Stimulated activated CD8-positive, alpha-beta memory T cell treated with anti-CD3 and anti-CD28 coated beads, Interleukin-7, amount 100 ng/mL, for 1 hour (primary cell): ENCODE measurements at regions not wholly inside any gene's neighbourhood (a gene's known extent, or its start where the extent isn't known, plus 50 kb on each side); places are given as distances from the start of the nearest gene placed in this dataset.

Experiments
- DNase-seq, 2 donors: peaks; one replicate each; pipeline ENCODE4 v3.0.0-alpha.2; 2020; ENCODE audit warnings: low read depth in 2 of 2

DNA sequence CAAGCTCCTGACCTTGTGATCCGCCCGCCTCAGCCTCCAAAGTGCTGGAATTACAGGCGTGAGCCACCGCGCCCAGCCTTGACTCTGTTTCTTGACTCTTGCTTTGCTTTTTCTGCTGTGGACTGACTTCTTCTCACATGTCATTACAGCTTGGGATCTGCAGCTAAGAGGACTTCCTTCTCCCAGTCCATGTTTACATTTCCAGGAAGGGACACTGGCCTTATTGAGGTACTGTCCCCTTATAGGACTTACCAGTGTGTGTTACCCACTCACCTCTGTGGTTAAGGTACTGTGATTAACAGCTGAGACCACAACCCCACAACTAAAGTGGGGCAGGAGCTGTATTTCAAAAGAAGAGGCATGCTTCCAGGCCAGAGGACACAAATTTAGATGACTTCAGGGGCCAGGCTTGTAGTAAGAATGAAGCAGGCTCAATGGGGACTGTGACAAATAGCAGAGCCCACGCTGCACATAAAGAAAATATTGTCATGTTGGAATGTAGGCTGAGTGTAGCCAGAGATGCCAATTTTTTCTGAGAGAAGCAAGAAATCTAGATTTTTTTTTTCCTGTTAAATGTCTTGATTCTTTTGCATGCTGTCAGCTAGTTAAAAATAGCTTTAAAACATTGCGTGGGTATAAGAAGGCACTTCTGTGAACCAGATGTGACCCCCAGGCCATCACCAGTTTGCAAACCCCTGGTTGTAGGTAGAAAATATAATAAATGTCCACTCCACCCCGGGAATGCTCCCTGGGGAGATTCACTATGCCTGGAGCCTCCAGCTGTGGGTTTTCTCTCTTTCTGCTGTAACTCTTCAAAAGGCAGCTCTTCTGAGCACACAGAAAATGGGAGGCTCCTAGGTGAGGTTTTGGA is 75.0 kb downstream of the PTPDC1 start:
- no peak for DNase-seq

GRCh38 chr9:94160594-94161501 is 76.6 kb downstream of the PTPDC1 start:
- no peak for DNase-seq

DNA sequence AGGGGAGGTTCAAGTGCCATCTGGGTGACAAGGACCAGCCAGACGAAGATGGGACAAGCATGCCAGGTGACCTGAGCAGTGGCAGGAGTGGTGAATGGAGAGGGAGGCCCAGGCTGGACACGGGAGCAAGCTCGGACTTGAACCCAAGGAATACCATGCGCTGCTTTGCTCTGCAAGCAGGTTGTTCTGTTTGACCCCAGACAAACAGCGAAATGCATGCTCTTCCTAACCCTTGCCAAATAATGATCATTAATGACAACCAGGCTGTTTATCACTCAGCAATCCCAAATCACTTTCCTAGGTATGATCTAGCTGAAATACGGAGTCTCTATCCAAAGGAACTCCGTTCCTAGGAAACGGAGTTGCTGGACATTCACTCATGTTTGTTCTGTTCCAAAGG is 77.4 kb downstream of the PTPDC1 start:
- no peak for DNase-seq

- no peak for DNase-seq
These were observed 80.7 kb downstream of the PTPDC1 start for GRCh38 chr9:94164806-94165549.

DNA sequence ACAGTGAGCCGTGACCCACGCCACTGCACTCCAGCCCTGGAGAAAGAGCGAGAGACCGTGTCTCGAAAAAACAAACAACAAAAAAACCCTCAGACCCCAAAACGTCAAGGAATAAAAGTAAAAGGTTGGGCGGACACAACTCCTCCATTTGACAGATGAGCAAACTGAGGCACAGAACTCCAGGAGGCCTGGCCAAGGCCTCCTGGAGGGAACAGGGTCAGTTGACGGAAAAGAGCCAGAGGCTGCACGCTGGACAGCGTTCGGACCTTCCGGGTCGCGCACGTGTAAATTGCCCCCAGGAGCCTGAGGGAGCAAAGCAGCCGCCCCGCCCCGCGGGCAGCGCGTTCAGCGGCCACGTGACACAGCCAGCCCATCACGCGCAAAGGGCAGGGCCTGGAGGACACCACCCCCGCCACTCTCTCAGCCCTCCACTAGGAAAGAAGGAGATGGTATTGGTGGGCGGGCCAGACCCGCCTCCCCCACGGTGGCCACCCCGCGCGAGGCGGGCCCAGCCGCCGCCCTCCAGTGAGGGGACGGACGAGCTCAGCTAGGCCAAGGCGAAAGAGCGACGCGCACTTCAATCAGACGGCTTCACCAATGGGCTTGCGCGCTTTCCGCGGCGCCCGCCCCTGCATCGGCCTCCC is 81.5 kb downstream of the PTPDC1 start:
- peak; percentile 91 for DNase-seq

DNA sequence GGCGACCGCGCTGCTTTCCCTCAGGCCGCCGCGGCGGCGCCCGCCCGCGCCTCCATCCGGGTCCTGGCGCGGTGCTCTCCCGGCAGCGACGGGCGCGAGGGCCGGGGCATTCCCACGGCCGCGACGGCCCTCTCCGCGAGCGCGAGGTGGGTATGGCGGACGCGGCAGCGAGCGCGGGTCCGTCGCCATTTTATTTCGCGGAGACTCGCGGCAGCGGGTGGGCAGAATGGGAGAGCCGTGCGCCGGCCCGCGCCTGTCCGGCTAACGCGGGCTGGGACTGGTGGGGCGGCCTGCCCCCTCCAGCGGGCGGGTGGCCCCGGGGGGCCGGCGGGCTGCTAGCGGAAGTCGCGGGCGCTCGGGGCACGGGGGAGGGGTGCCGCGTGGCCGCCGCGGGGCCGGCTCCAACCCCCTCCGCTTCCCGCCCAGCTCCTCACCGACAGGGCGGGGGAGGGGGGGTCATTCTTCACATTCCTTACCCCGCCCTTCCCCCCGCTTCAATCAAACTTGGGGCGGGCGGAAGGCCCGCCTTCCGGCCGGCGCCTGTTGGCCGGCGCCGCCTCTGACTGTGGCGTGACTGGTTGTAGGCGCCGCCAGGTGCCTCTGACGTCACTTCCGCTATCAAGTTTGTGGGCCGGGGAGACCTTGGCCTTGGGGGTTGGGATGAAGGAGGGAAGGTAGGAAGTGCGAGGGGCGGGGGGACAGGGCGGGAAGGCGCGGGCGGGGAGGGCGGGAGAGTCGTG is 82.1 kb downstream of the PTPDC1 start:
- peak; percentile 82 for DNase-seq

DNA sequence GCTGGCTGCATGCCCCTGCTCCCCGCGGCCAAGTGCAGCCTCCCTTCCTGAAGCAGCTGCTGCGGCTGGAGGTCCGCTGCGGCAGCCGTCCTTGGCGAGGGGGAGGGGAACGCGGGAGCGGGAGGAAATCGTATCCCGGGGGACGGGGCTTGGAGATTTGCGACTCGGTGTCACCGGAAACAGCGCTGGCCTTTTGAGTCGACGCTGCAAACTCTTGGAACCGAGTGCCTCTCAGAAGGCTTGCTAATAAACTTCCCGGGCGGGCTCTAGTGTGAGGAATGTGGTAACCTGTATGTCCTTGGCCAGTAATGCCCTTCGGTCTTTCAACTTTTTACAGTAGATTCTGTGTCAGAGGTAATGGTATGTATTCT is 82.7 kb downstream of the PTPDC1 start:
- no peak for DNase-seq

DNA sequence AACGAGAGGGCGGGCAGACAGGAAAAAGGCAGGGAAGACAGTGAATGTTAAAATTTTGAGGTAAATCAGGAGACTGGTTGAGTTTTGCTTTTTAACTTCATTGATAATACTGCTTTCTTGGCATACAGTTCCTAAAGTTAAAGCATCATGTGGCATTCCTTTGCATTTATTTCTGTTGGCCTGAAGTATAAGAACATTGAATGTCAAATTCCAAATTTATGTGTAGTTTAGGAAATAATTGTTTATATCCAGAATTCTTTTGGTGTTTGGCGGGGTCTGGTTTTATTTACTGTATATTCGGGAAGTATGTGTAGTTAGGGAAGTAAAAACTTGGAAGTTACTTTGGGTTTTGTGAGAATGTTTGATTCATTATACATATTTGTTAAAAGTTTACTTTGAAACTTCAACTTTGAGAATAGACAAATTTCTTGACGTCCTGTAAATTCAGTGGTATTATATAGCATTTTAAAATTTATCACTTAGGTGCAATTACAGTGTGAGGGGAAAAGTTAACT is 83.2 kb downstream of the PTPDC1 start:
- no peak for DNase-seq

- DNase-seq: no peak
These were observed 84.1 kb downstream of the PTPDC1 start for GRCh38 chr9:94168203-94169000.

DNA sequence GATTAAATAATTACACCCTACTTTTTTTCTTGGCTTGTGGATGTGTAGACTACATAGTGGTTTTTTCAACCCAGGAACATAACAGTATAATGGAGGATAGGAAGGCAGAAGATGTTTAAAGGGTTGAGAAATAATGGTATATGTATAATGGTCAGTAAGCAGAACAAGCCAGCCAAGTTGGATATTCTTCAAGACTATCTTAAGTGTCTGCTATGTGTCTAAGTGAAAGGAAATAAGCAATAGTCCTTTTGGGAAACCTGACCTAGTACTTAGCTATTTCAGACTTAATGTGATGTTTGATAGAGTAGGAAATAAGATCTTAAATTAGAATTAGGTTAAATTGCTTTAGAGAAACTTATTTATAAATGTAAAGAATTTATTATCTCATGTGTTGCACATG is 85.7 kb downstream of the PTPDC1 start:
- DNase-seq: no peak

DNA sequence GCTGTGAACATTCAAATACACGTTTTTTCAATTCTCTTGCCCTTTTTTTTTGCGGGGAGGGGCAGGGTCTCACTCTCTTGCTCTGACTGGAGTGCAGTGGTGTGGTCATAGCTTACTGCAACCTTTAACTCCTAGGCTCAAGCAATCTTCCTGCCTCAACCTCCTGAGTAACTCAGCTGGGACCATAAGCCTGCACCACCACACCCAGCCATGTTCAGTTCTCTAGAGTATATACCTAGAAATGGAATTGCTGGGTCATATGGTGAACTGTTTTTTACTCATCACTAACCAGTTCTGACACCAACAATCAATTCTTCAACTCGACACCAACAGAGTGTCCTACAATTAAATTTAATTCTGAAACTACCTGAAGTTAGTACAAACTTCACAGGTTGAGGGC is 85.5 kb upstream of the ZNF169 start:
- DNase-seq: no peak

DNA sequence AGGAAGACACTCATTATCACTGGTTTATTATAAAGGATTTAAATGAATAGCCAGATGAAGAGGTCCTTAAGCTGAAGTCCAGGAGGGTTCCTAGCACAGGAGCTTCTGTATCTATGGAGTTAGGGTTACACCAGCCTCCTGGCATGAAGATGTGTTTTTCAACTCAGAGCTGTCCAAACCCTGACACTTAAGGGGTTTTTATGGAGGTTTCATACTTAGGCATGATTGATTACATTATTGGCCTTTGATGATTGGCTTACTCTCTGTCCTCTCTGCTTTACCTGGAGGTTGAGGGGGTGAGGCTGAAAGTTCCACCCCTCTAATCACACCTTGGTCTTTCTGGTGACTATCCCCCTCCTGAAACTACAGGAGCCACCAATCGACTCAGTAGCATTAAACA is 84.9 kb upstream of the ZNF169 start:
- DNase-seq: no peak

DNA sequence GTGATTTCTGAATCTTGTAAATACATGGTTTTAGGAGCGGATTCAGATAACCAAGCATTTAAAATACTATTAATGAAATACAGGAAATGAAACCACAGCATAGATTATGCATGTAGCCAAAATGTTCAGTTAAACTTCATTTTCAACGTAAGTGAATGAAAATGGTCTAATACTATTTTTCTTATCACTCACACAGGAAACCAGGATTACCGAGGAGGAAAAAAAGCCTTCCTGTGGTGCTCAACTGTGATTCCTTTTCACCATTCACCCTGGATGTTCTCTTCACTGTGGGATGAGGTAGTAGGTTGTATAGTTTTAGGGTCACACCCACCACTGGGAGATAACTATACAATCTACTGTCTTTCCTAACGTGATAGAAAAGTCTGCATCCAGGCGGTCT is 83.4 kb upstream of the ZNF169 start:
- no peak for DNase-seq

DNA sequence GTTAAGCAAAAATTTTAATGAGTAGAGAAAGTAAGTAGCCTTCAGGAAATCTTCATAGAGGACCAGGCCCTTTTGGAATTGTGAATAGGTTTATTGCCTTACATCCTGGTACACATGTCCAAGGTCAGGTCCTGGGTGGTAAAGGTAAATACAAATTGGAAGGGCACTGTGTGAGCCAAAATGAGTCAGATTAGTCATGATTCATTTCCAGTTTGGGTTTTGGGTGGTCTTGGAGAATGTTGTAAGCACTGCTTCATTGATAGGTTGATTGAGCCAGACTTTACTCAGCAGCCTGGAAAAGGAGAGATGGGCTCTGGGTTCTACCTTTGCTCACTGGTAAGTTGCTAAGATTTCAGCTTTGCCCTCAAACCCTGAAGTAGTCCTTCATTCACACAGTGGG is 82.5 kb upstream of the ZNF169 start:
- no peak for DNase-seq

DNA sequence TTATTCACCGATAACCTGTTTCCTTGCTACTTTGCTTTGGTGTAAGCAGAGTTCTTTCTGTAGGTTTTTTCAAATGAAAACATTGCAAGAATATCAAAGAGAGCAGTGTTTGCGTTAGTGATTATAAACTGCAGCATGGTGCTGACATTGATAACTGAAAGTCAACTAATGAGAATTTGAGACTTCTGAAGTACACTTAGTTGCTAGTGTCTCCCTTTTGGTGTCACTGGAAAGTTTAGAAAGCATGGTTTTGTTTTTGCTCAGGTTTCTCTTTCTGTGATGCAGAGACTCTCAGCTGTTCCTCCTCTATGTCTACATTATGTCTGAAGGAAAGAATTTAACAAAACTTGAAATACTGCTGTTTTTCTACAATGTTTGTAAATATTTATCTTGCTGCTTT is 80.2 kb upstream of the ZNF169 start:
- no peak for DNase-seq

DNA sequence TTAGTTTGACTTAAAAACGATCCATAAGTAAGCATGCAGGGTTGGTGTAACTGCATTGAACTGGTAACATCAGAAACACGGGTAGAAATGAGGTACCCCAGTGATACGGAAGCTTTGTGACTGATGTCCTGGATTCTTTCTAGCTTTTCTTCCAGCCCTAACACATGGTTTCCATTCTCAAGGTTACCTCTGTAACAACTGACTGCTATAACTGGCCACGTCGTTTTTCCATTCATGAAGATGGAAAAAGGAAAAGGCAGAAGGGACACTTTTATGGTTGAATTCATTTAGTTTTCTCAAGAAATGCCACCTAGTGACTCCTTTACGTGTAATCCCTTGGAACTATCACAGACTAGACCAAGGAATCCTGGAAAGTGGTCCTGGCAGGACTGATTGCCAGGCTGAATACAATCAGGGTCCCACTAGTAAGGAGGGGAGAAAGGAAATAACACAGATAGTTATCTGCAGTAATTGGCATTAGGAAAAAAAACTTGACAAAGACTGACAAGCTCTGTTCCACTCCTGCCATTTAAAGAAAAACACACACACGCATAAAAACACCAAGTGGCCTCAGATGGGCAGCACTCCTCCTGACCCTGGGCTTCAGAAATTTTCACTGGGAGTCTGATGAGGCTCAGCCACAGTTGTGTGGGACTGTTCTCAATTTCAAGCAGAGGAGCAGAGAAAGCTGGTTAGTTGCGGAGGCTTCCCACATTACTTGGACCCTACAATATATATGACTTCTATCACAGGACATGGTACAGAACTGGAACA is 77.5 kb upstream of the ZNF169 start:
- DNase-seq: no peak

DNA sequence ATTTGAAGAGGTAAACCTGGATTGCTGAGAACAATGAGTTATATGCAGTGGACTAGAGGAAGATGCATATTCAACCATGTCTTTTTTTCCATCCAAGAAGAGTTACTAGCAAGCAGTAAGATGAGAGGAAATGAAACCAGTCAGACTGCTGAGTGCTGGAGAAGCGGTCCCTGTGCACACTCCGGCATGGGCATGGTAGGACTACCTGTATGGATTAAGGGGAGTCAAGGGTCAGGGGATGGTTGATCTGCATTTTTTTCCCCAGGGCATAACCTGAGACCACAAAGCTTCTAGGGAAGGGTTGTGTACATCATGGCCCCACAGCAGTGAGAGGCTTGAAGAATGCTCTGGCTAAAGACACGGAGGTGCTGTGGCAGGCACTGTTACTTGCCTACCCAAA is 76.6 kb upstream of the ZNF169 start:
- DNase-seq: no peak

DNA sequence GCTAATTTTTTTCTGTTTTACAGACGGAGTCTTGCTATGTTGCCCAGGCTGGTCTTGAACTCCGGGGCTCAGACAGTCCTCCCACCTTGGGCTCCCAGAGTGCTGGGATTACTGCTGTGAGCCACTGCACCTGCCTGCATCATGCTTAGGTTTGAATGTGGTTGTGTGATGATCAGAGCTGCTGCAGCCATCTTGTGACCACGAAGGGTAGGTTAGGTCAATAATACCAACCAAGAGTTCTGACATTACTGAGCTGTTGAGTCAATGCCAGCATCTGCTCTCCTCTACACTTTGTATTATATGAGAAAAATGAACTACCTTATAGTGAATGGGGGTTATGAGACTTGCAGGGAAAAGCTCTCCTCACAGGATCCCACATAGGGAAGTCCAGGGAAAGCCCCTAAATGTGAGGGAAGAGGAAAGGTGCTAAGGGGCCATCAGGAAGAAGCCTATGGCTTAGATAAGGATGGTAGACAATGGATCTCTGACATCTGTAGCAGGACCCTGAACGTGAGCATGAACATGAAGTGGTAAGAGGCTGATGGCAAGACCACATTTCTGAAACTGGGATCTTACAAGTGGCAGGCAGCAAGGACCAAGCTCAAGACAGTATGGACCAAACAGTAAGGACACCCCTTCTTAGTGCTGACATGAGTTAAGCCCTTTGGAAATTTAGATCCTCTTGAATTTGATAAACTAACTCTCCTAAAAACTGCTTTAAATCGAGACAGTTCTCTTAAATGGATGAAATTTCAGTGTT is 75.7 kb upstream of the ZNF169 start:
- no peak for DNase-seq
